ENCODE measurements at regions not wholly inside any gene's neighbourhood (a gene's known extent, or its start where the extent isn't known, plus 50 kb on each side); places are given as distances from the start of the nearest gene placed in this dataset.

- Histone ChIP-seq H2BK20ac (ENCODE audit: low read length) (no peak overlapping the region), H2AK5ac (ENCODE audit: low read depth, low read length) (no peak overlapping the region)
- FAIRE-seq = no peak
Measured at GRCh38 chr3:24545887-24546286, 51.2 kb upstream of the THRB start.

More at GRCh38 chr3:24545887-24546286, 51.2 kb upstream of the THRB start:
- no peak overlapping the region for H4K8ac ChIP-seq (ENCODE audit: extremely low read depth, insufficient read depth, low read length)
- no peaks in the 10 kb centered on the region for H3K9me3 ChIP-seq (ENCODE audit: insufficient read depth in 2 of 2, low read depth in 1 of 2, low read length in 1 of 2)
- ChIA-PET POLR2A (ENCODE audit: partially characterized antibody) (no interaction called here), CTCF (ENCODE audit: partially characterized antibody) (interaction anchor here (1.3 kb wide), 2 partner anchors 10 to 14 kb away, joined by 3 to 4 read pairs; no protein-coding TSS in a partner anchor)
- H3K4me2 ChIP-seq (ENCODE audit: insufficient read depth in 1 of 2, low read depth in 2 of 2, low read length in 2 of 2) = no peak overlapping the region
- no peaks in the 10 kb centered on the region for H3K4me1 ChIP-seq (replicated peaks in 1 of 4; ENCODE audit: control insufficient read depth in 3 of 4, insufficient read depth in 4 of 4, low read length in 3 of 4)
- no peak overlapping the region for H3K4me3 ChIP-seq (ENCODE audit: extremely low read depth in 1 of 4, insufficient read depth in 2 of 4, low read depth in 3 of 4, low read length in 4 of 4)
- H3K14ac ChIP-seq (ENCODE audit: insufficient read length) = no peak overlapping the region
- H2BK12ac ChIP-seq (ENCODE audit: low read depth, low read length) = no peak overlapping the region
- no peaks in the 10 kb centered on the region for H3K79me2 ChIP-seq (ENCODE audit: control insufficient read depth in 1 of 2, insufficient read depth in 2 of 2, low read length in 2 of 2)
- DNase-seq (ENCODE audit: low read depth in 1 of 2, low spot score in 2 of 2) = no peak
- H4K20me1 ChIP-seq (replicated peaks in 1 of 2; ENCODE audit: control insufficient read depth in 1 of 2, insufficient read depth in 2 of 2, low read length in 2 of 2) = no peaks in the 10 kb centered on the region
- H3K27ac ChIP-seq (ENCODE audit: low read depth, low read length) = no peak overlapping the region
- no peaks in the 10 kb centered on the region for H3K27me3 ChIP-seq (replicated peaks in 1 of 4; ENCODE audit: control insufficient read depth in 3 of 4, extremely low read depth in 1 of 4, insufficient read depth in 3 of 4, low read length in 3 of 4)
- H3K23me2 ChIP-seq (ENCODE audit: low read depth, low read length) = no peaks in the 10 kb centered on the region
- H2BK5ac ChIP-seq (ENCODE audit: low read depth, low read length) = no peak overlapping the region
- no peak overlapping the region for H3K9ac ChIP-seq (replicated peaks in 1 of 4; ENCODE audit: extremely low read depth in 1 of 4, low read depth in 3 of 4, low read length in 3 of 4)
- no peaks in the 10 kb centered on the region for H3K79me1 ChIP-seq (ENCODE audit: low read depth, low read length)
- no peak overlapping the region for H4K5ac ChIP-seq (ENCODE audit: insufficient read length, low read depth, low read length)
- no peak overlapping the region for H2BK120ac ChIP-seq (replicated peaks; ENCODE audit: low read depth, low read length)
- no peak overlapping the region for H3K18ac ChIP-seq (ENCODE audit: extremely low read depth, low read length)
- 88% methylated on average over 3 of the region's 3 CpGs; no CpG with 5 or more reads in 1 of the 2 experiments for WGBS, 2 experiments (ENCODE audit: extremely low coverage in 1 of 2, insufficient coverage in 1 of 2, insufficient read length in 1 of 2, insufficient replicate concordance in 2 of 2, low coverage in 1 of 2, low lambda C conversion rate in 2 of 2, missing lambda C conversion rate in 1 of 2)
- TF ChIP-seq USF2 (IDR thresholded peaks at IDR 0.05; ENCODE audit: low read length) = no peak
- no peak for TF ChIP-seq HDAC6 (IDR thresholded peaks at IDR 0.05; ENCODE audit: low read depth, low read length)
- no peak for TF ChIP-seq FOSL1 (IDR thresholded peaks at IDR 0.05; ENCODE audit: insufficient read depth, low read depth, low read length)
- no peak for TF ChIP-seq CHD2 (IDR thresholded peaks at IDR 0.05; ENCODE audit: low read length)
- no peak for TF ChIP-seq ATF3 (IDR thresholded peaks at IDR 0.05; ENCODE audit: insufficient read depth, low read depth, low read length)
- TF ChIP-seq ASH2L (IDR thresholded peaks at IDR 0.05; ENCODE audit: low read length) = no peak
- TF ChIP-seq BRCA1 (IDR thresholded peaks at IDR 0.05; ENCODE audit: low read depth, low read length) = no peak
- TF ChIP-seq SP1 (IDR thresholded peaks at IDR 0.05; ENCODE audit: low read depth, low read length) = no peak
- TF ChIP-seq CTCF (IDR thresholded peaks at IDR 0.05; ENCODE audit: control extremely low read depth in 1 of 3, insufficient read depth in 1 of 3, low read depth in 1 of 3, low read length in 3 of 3) = no peak
- no peak for TF ChIP-seq SP4 (IDR thresholded peaks at IDR 0.05; ENCODE audit: low read length)
- no peak for TF ChIP-seq YY1 (IDR thresholded peaks at IDR 0.05; ENCODE audit: low read depth, low read length)
- no peak overlapping the region for H3K23ac ChIP-seq (ENCODE audit: insufficient read length)
- no peak overlapping the region for H3K4ac ChIP-seq (replicated peaks; ENCODE audit: insufficient read length, low read depth, low read length)
- no peak overlapping the region for H4K91ac ChIP-seq (replicated peaks; ENCODE audit: insufficient read length, low read length)
- no peak overlapping the region for H3K56ac ChIP-seq (replicated peaks; ENCODE audit: insufficient read length, low read depth, low read length)
- H2AFZ ChIP-seq (ENCODE audit: low read length) = no peak overlapping the region
- H3K36me3 ChIP-seq (ENCODE audit: control insufficient read depth in 2 of 4, insufficient read depth in 4 of 4, low read length in 3 of 4) = no peaks in the 10 kb centered on the region
- H2BK15ac ChIP-seq (ENCODE audit: low read length) = no peak overlapping the region

Data from H1 (cell line).